ENCODE measurements at regions not wholly inside any gene's neighbourhood (a gene's known extent, or its start where the extent isn't known, plus 50 kb on each side); places are given as distances from the start of the nearest gene placed in this dataset.

- TF ChIP-seq EZH2 (IDR thresholded peaks at IDR 0.05; ENCODE audit: insufficient read depth, poor library complexity, severe bottlenecking) (no peak), EZH2phosphoT487 (IDR thresholded peaks at IDR 0.05; ENCODE audit: insufficient read depth, low read depth) (no peak)
Observed at GRCh38 chr1:166573199-166573598, 266.1 kb upstream of the POGK start.

Data from GM23248 (cell line).